Stimulated activated CD8-positive, alpha-beta memory T cell treated with anti-CD3 and anti-CD28 coated beads, Interleukin-15, amount 100 ng/mL, for 48 hours (primary cell): ENCODE measurements at regions not wholly inside any gene's neighbourhood (a gene's known extent, or its start where the extent isn't known, plus 50 kb on each side); places are given as distances from the start of the nearest gene placed in this dataset.
"Not testable (repeated sequence)": the region's sequence is repeated elsewhere in the genome, so short reads cannot be mapped to it uniquely, and the experiment has no call there.

ENCODE experiments used
- DNase-seq, 2 donors: peaks; one replicate each; pipeline ENCODE4 v3.0.0-alpha.2; 2020; ENCODE audit warnings: low read depth in 2 of 2

DNA sequence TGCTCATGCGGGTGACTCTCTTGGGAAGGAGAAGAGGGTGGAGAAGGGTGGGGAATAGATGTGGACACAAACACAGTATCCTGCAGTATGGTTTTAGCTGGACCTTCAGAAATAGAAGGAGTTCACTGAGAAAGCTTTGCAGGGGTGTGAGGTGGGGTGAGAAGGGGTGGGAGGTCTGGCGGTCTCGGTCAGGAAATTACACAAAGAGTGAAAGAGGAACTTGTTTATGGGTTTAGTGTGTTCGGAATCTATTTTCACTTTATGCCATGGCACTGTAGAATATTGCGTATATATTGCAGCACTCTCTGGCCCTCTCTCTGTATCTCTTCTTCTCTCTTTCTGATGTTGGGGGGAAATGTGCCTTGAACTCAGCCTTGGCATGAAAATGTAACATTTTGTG, 148.2 kb upstream of the GOT2 start:
- DNase-seq: no peak

DNA sequence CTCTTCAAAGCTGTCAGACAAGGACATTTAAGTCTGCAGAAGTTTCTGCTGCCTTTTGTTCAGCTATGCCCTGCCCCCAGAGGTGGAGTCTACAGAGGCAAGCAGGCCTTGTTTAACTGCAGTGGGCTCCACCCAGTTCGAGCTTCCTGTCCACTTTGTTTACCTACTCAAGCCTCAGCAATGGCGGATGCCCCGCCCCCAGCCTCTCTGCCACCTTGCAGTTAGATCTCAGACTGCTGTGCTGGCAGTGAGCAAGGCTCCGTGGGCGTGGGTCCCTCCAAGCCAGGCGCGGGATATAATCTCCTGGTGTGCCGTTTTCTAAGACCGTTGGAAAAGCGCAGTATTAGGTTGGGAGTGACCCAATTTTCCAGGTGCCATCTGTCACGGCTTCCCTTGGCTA, 144.5 kb upstream of the GOT2 start:
- DNase-seq: not testable (repeated sequence)

DNA sequence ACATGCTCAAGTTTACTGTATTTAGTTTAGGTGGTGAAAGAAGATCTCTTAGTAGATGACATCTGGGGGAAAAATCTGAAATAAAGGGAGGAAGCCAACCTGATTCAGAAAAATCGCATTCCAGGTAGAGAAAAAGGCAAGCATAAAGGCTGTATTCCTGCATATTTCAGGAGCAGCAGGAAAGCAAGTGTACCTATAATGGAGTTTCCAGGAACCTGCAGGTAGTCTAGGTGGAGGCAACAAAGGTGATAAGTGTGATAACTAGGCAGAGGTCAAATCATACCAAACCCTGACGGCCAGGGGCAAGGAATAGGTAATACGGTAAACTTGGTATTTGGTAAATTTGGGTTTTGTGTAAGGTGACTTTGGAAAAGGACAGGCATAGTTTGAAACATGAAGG, 132.8 kb upstream of the GOT2 start:
- no peak for DNase-seq

DNA sequence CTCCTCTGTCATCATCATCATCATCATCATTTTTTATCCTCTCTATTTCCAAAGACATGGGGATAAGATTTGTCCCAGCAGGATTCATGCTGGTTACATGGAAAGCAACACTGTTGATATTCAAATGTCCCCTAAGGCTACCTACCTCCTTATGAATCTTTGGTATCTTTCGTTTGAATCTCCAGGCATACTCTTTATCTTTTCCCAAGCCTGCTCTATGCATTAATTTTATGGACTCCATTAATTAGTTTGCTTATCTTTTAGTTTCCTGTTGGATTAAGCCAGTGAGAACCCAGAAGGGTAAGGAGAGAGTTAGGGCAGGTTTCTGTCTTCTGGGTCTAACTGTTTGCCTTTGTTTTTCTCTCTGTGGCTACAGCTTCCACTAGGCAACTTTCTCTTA, 129.6 kb upstream of the GOT2 start:
- no peak for DNase-seq

GRCh38 chr16:58863042-58863441, 128.9 kb upstream of the GOT2 start:
- DNase-seq: no peak

DNA sequence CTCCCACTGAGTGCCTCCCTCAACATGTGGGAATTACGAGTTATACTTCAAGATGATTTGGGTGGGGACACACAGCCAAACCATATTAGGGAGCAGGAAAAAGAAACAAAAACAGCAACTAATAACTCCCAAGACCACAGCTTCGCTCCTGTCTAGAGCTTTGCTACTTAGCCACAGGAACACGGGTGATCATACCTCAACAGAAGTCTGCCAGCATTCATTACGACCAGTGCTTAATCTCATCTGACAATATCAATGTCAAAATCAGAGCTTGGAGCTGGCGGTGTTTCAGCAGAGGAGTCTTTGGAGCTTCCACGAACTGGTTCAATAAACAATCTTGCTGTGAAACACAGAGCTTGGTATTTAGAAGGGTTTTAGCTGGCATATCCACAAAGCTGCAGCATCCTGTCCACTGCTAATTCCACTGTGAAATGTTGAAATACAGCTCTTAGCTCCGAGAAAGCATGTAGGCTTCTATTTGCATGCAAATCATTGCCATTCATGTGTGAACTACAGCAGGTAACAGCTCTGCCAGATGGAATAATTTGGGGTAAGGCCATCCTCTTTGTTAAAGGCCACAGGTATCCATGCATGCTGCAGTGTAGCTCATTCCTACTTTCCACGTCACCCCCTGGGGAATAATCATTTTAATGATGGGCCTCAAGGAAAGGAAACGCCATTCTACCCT, 128.4 kb upstream of the GOT2 start:
- DNase-seq: no peak

DNA sequence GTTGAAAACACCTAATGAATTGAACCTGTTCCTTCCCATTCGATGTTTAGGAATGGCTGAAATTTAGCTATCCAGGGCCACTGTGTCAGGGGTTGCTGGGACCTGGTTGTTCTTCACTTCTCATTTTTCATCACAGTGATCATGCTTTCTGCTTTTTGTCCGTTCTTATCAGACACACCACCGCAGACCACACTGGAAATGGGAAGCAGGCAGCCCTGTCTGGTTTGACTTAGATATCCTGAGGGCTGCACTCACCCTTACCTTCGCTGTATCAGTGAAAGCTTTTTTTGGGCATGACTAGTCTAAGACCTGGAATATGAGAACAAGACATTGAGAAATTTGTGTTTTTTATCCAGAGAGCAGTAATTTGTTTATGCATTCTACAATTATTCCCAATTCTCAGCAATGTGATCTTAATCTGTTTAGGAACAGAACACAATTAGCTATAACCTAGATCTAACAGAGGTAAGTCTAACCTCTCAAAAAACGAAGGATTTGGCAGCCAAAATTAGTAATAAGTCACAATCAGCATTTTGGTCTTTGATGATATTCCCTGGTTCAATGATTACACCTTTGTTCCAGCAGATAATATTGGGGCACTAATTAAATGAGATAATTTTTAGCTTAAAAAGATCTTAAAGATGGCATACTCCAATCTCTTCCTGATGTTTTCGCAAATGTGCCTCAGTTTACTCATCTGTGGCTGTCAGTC, 126.0 kb upstream of the GOT2 start:
- no peak for DNase-seq

GRCh38 chr16:58858577-58858976, 124.5 kb upstream of the GOT2 start:
- not testable (repeated sequence) for DNase-seq

DNA sequence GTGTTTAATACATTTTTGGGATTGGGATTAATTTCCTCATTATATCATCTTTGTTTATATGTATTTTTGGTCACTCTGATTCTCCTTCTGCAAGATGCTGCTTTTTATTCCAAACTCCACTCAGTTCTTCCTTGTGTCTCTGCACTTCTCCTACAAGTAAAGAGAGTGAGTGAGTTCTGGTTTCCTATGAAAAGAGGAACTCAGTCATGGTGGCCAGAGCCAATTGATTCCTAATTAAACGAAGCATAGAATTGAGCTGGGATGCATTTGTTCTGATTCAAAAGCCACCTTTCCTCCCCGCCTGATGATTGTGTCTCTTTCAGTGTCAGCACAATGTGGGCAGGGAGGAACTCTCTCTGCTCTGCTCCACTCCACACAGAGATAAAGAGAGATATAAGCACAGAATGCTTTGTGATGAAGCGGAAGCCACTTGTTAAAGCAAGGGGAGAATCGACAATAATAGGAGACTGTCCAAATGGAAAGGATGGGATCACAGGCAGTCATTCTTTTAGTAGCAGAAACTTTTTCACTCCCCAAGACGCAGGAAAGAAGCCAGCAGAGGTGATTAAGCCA, 121.3 kb upstream of the GOT2 start:
- no peak for DNase-seq

DNA sequence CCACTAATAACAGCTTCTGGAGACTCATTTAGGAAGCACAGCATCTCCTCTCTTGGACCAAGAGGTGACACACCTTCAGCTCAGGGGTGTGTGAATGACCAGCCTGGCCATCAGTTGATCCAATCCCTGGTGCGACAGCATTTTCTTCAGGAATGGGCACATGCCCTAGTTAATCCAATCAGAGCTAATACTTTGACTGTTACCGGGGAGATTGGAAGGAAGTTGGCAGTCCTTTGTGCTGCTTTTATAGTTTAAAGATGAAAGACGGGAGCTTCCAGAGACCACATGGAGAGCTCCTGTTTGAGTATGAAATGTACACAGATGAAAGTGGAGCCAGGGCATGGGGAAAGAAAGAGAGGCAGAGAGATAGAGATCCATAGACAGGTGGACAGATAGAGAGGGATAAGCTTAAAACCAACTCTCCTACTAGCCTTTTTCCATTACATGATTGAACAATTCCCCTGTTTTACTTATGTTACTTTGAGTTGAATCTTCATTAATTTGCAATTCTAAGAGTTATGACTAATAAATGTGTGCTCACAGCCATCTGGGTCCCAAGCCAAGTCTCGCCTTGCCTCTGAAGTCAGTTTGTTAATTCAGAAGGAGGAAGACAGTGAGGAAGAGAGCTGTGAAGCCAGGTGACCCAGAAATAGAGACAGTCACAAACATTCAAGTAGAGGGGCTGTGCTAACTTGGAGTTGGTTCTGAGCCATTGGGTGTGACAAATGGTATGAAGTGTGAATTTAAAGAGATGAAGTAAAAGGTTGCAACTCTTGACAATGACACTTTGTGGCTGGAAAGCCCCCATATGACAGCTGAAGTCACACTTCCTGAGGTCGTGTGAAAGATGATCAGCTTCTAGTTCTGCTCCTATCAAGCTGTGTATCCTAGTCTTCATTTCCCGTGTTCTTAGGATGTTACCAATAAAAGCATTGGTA, 120.0 kb upstream of the GOT2 start:
- no peak for DNase-seq

DNA sequence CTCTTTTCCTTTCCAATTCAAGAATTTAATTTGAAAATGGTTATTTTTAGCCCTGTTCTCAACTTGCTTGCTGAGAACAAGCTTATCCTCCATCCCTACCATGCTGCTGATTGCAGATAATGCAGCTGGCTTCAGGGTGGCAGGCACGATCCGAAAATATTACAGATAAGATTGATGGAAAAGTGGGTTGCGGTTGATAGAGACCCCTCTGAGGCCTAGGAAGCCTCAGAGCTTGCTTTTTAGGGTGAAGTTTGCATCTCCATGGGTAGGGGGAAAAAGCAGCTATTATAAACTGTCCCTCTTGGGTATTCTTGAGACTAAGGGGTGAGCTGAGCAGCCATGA, 116.5 kb upstream of the GOT2 start:
- no peak for DNase-seq

GRCh38 chr16:58850019-58850677, 116.0 kb upstream of the GOT2 start:
- no peak for DNase-seq

- no peak for DNase-seq
Observed at GRCh38 chr16:58848662-58849002, 114.5 kb upstream of the GOT2 start.

DNA sequence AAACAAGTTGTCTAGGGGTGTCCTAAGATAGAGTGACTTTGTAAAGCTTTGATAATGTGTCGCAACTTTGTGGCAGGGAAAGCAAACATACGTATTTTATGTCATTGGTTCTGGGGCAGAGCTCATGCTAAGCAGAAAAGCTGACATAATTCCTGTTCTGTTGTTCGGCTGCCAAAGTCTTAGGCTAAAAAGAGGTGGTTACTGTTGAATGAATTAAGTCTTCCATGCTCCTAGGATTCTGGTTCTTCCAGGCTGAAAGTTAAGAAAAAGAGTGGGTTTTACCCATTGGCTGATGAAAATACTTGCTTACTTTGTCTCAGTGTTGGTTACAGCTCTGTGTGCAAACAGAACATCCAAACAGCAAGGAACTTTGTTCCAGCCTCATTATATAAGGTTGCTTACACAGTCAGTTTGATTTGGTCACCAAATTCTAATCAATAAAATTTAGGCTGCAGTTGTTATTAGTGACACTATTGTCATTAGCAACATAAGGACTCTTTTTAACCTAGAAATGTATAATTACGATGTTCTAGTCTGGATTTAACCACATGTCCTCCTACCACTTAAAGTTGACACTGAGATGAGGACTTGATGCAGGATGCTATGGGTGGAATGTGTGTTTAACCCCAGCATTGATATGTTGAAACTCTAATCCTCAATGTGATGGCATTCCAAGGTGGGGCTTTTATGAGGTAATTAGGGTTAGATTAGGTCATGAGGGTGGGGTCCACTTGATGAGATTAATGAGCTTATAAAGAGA, 114.0 kb upstream of the GOT2 start:
- DNase-seq: no peak

DNA sequence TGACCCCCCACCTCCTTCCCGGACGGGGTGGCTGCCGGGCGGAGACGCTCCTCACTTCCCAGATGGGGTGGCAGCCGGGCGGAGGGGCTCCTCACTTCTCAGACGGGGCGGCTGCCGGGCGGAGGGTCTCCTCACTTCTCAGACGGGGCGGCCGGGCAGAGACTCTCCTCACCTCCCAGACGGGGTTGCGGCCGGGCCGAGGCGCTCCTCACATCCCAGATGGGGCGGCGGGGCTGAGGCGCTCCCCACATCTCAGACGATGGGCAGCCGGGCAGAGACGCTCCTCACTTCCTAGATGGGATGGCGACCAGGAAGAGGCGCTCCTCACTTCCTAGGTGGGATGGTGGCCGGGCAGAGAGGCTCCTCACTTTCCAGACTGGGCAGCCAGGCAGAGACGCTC, 112.1 kb upstream of the GOT2 start:
- DNase-seq: not testable (repeated sequence)

- no peak for DNase-seq
Observed at GRCh38 chr16:58843675-58844074, 109.6 kb upstream of the GOT2 start.

DNA sequence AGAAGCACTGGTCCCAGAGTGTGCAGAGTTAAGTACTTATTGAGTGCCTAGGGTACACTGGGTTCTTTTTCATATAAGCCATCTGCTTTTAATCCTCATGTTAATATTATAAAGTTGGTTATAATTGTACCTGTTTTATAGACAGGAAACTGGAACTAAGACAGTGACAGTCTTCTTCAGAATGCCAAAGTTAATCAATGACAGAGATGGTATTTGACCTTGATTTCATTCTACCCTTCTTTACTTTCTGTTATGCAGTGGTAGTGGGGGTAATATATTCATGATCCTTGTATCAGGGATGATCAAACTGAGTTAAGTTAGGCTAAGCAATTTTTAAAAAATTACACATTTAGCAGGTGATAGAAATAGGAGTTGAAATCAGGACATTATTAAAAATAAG, 108.6 kb upstream of the GOT2 start:
- no peak for DNase-seq

DNA sequence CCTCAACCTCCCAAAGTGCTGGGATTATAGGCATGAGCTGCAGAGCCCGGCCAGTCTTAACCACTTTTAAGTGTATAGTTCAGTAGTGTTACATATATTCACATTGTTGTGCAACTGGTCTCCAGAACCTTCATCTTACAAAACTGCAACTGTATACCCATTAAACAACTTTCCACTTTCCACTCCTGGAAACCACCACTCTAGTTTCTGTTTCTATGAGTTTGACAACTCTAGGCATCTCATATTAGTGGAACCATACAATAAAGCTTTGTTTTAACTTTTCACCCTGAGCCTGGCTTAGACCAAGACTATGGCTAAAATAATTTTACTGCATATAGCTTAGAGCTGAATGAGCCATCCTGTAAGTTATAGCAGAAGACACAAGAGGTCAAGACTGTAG, 108.0 kb upstream of the GOT2 start:
- no peak for DNase-seq

GRCh38 chr16:58837950-58838349, 103.8 kb upstream of the GOT2 start:
- no peak for DNase-seq

- no peak for DNase-seq
Observed at GRCh38 chr16:58836427-58836826, 102.3 kb upstream of the GOT2 start.

DNA sequence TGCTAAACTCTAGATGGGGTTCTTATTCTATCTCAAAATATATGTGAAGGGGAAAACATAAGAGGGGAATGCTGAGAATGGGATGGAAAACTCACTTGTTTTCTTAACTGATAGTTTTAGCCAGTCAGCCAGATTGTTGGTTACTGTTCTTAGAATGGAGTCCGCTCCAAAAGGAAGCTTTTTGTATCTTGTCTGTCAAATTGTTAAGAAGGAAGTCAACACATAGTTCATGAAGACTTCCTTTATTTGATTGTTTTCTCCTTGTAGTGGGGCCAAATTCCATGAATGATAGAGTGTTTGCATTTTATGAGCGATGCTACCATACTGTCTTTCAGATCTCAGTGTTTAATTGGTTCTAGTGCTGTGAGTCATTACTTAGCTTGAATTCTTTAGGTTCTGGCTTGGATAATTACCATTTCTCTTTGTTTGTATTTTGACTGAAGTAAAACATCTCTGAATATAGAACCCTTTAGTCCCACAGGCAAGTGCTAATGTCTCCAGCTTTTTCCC, 98.3 kb upstream of the GOT2 start:
- DNase-seq: no peak
